Uterus (tissue), 2 donors: ENCODE measurements at regions not wholly inside any gene's neighbourhood (a gene's known extent, or its start where the extent isn't known, plus 50 kb on each side); places are given as distances from the start of the nearest gene placed in this dataset.

Experiments
- POLR2A ChIP-seq, 2 donors: fragments of 450-650 bp; IDR thresholded peaks; one replicate each; pipeline ENCODE4 v1.6.1; 2016; ENCODE audit warnings: antibody characterized with exemption in 2 of 2, mild to moderate bottlenecking in 1 of 2, moderate library complexity in 1 of 2
- TF ChIP-seq, protein P1 (sequence below), 4 experiments: fragments of 200-600 bp in 2 of 4; fragments of 450-650 bp in 2 of 4; sonication (generic) in 2 of 4; IDR thresholded peaks; one replicate each; pipeline ENCODE4 v1.5.1; 2016 to 2019; ENCODE audit warnings: antibody characterized with exemption in 4 of 4, mild to moderate bottlenecking in 2 of 4, moderate library complexity in 1 of 4

- TF ChIP-seq POLR2A (IDR thresholded peaks at IDR 0.05), result no peak
- TF ChIP-seq, protein P1, sequence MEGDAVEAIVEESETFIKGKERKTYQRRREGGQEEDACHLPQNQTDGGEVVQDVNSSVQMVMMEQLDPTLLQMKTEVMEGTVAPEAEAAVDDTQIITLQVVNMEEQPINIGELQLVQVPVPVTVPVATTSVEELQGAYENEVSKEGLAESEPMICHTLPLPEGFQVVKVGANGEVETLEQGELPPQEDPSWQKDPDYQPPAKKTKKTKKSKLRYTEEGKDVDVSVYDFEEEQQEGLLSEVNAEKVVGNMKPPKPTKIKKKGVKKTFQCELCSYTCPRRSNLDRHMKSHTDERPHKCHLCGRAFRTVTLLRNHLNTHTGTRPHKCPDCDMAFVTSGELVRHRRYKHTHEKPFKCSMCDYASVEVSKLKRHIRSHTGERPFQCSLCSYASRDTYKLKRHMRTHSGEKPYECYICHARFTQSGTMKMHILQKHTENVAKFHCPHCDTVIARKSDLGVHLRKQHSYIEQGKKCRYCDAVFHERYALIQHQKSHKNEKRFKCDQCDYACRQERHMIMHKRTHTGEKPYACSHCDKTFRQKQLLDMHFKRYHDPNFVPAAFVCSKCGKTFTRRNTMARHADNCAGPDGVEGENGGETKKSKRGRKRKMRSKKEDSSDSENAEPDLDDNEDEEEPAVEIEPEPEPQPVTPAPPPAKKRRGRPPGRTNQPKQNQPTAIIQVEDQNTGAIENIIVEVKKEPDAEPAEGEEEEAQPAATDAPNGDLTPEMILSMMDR (IDR thresholded peaks at IDR 0.05), result no peak
These were observed 873.1 kb upstream of the TMPRSS15 start for GRCh38 chr21:19276665-19277064.
